ENCODE measurements at regions not wholly inside any gene's neighbourhood (a gene's known extent, or its start where the extent isn't known, plus 50 kb on each side); places are given as distances from the start of the nearest gene placed in this dataset.

- DNase-seq, result no peak
Measured at GRCh38 chr5:31097851-31098250, 95.6 kb upstream of the CDH6 start.

GRCh38 chr5:31096238-31096865 is 97.1 kb upstream of the CDH6 start:
- DNase-seq, result no peak

GRCh38 chr5:31095796-31096195 is 97.7 kb upstream of the CDH6 start:
- no peak for DNase-seq

- no peak for DNase-seq
Measured at GRCh38 chr5:31091501-31091900, 102.0 kb upstream of the CDH6 start.

DNA sequence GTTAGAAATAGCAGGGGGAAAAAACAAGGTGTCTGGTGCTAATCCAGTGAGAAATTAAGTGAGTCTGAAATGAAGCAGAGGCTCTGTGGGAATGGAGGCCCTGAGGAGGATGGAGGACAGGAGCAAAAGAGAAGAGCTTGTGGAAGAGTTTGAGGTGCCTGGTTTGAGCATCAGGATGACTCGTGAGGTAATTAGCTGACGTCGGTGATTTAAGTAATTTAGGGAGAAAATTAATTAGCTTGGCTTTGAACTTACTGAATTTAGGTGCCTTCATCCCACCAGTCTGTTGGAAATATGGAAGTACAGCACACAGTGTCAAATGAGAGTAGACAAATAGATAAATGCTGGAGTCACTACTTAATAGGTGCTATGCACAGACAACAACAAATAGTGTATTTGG is 103.0 kb upstream of the CDH6 start:
- no peak for DNase-seq

GRCh38 chr5:31086839-31087415 is 106.6 kb upstream of the CDH6 start:
- no peak for DNase-seq

DNA sequence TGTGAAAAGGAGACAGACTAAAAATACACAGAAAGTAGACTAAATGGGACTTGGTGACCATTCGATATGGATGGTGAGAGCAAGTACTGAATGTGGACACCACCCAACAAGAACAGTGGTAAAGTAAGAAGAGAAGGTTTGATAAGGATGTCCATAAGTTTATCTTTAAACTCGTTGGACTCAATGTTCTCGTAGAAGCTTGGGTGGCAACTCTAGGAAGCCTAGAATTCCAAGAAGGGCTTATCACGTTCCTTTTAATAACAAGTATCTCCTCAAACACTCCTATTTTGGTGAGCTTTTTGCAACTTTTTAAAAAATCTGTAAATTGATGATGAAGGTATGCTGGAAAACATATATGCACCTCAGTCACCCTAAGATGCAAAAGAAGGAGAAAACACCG is 108.6 kb upstream of the CDH6 start:
- DNase-seq, result no peak

GRCh38 chr5:31083364-31083763 is 110.1 kb upstream of the CDH6 start:
- DNase-seq, result no peak

DNA sequence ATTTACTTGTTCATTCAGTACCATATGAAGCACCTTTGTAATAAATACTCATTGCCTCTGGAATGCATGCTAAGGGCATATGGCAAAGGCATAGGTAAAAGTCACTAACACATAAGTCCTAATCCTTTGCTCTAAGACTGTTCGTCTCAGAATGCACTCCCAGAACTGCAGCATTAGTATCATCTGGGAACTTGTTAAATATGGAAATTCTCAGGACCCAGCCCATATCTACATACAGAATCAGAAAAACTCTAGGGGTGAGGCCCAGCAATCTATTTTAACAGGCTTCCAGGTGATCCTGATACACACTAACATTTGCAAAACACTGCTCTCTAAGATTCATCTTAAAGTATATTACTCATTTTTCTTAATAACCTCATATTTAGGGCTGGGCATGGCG is 113.8 kb upstream of the CDH6 start:
- DNase-seq, result no peak

DNA sequence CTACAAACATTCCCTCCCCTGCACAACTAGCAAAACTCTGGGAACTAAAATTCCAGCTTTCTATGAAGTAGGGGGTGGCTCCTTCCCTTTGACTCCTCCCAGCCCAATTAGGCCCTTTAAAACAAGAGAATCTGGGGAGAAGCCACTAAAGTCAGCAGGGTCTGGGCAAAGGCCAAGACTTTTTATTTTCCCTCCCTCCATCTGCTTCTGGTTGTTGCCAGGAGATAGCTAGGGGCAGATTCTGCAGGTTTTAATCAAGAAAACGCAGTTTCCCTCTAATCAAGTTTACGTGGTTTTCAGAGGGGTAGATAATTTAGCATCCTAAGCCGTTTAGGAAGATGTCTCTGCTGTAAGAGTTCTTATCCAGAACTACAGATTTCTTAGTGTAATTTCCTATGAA is 114.5 kb upstream of the CDH6 start:
- DNase-seq, result no peak

DNA sequence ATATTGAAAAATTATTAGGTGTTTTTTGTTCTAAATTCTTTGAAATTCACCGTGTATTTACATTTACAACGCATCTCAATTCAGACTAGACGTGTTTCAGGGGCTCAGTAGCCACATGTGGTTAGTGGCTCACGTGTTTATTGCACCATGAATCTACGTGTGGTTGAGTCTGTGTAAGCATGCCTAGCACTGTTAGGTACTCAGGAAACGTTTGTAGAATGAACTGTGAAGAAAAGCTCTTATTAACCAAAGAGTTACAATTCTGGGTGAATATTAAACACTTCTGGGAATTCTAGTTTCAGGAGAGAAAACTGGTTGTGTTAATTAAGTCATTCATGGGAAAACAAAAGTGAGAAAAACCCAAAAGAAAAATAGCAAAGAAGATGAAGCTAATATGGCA is 117.5 kb upstream of the CDH6 start:
- no peak for DNase-seq

GRCh38 chr5:31068287-31068686 is 125.2 kb upstream of the CDH6 start:
- no peak for DNase-seq

GRCh38 chr5:31066655-31067328 is 126.7 kb upstream of the CDH6 start:
- no peak for DNase-seq

- DNase-seq, result no peak
Measured at GRCh38 chr5:31064215-31064614, 129.3 kb upstream of the CDH6 start.

- DNase-seq, result no peak
Measured at GRCh38 chr5:31062902-31063580, 130.4 kb upstream of the CDH6 start.

GRCh38 chr5:31059889-31060288 is 133.6 kb upstream of the CDH6 start:
- no peak for DNase-seq

DNA sequence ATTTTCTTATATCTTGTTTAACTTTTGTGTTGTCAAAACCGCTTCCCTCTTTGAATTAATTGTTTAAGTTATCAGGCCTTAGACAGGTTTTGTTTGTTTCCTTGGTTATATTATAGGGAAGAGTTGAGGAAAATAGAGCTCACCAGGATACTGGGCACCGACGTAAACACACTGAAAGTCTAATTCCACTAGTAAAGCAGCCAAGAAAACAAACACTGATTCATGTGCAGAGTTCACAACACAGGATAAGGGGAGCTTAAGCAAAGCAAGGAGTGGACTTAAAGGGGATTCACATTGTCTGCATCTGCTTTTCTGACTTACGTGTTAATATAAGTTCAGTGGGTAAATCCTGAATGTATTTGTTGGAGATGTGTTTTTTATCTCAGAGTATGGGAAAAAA is 139.0 kb upstream of the CDH6 start:
- DNase-seq, result no peak

GRCh38 chr5:31052937-31053658 is 140.4 kb upstream of the CDH6 start:
- DNase-seq, result no peak

GRCh38 chr5:31051316-31051715 is 142.2 kb upstream of the CDH6 start:
- DNase-seq, result no peak

DNA sequence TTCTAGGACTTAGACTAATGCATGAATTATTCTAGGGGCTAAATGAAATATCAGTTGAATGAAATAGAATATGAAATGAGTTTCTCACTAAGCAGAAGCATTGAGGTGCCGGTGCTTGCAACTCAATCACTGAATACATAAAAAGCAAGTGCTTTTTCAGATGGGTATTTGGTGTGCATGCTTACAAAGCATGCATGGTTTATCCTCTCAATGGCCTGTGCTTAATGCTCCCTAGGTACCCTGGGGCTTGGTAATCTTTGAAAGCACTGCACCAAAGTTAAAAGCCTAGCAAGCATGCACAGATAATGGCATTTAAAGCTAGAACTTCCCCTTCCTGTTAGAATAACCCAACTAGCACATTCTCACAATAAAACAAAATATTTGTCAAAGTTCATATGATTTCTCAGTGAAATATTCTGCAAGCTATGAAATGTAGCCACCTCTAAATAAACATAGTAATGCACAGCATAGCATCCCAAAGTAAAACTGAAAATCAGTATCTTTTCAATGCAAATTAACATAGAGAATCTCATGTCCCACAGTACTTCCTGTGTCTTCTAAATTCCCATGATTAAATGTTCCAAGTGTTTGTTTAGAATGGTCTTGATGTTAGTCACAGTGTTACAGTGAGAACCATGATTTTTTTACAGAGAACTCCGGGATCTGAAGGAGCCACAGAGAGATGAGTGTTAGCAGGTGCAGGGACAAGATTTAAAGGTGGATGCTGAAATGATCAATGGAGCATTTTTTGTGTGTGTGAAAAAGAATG is 143.4 kb upstream of the CDH6 start:
- DNase-seq, result no peak

DNA sequence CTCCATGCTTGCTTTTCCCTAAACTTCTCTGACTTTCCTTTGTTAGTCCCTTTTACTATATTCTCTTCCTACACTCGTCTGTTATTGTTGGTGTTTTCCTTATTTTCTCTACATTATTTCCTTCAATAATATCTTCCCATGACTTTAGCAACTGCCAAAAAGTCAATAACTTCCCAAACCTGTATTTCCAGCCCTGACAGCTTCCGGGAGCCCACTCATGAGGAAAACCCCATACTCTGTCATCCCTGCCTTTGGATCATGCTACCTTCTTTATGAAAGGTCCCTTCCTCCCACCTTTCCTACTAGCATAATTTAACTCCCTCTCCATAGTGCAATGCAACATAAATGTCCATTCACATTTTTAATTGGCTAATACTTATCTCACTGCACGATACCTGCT is 144.0 kb upstream of the CDH6 start:
- no peak for DNase-seq

All from stimulated activated naive CD4-positive, alpha-beta T cell (primary cell).